NCI-H2171 (cell line): ENCODE measurements at regions not wholly inside any gene's neighbourhood (a gene's known extent, or its start where the extent isn't known, plus 50 kb on each side); places are given as distances from the start of the nearest gene placed in this dataset.
"Not testable (repeated sequence)": the region's sequence is repeated elsewhere in the genome, so short reads cannot be mapped to it uniquely, and the experiment has no call there.

ENCODE experiments used
- DNase-seq: peaks from one replicate; lab custom pipeline; 2025; lab: John Stamatoyannopoulos, UW

DNA sequence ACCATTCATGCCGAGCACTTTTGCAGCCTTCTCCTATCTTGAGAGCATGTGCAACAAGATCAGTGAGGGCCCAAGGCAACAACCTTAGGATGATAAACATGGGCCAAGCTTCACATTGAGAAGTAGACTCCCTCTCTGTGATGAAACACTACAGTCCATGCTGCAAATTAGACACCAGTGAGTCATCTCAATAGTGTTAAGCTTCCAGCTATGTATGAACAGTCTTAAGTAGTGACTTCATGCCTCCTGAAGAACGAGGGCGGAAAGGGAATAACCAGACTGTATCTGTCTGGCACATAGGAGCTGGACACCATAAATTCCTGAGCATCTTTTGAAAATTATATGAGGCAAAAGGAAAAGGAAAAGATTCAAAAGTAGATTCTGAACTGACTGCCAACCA, 309.9 kb upstream of the SLITRK1 start:
- DNase-seq, result no peak

GRCh38 chr13:84191139-84191538, 308.9 kb upstream of the SLITRK1 start:
- DNase-seq, result no peak

DNA sequence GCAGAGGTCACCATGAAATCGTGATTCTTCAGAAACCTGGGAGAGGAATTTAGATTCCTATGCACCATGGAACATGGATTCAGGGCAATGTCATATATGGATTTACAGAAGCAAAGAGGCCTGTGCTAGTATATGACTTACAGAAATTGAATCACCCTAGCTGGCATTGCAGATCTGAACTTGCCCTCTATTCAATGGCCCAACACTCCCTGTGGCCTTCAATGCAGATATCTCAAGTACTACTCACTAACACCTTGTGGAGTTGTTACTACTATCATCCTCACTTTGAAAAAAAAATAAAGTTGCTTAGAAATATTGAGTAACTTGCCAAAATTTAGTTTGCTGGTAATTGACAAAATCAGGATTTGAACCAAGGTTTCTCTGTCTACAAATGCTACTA, 305.4 kb upstream of the SLITRK1 start:
- no peak for DNase-seq

DNA sequence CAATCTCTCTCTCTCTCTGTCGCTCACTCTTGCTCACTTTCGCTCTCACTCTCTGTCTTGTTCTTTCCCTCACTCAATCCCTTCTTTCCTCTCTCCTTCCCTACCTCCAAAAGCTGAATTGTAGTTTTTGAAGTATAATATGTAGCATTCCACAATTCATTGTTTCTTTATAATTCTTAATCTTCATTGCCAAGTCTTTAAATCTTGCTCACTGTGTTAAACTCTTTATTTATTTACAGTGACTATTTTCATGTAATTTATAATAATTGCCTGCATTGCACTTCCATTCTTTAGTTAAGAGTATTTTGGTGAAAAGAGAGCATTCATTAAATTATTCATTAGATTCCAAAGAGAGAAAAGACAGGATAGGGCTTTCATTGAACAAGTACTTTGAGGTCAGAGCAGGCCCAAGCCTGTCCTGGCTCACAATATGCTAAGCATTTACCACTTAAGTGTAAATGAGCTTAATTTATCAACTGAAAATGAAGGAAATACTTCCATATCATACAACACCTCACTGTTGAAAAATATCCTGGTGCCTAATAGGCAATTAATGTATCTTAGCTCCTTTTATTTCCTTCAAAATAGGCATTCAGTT, 257.4 kb upstream of the SLITRK1 start:
- DNase-seq, result no peak

DNA sequence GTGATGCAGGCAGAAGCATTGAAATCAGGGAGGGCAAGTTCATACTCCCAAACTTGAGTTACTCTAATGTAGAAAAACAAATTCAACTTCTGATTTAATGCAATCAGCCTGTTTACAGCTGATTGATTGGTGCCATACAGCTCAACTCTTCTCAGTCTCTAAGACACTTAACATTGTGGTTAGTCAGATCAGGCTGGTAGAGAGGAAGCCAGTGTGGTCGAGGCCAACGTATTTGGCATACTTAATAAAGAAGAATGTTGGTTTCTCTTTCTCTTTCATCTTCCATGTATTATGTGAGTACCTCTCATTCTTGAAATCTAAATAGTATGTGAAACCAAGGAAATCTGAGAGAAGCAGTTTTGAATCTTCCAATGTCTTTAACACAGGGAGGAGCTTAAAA, 255.0 kb upstream of the SLITRK1 start:
- no peak for DNase-seq

- no peak for DNase-seq
Measured at GRCh38 chr13:84136582-84136981, 254.3 kb upstream of the SLITRK1 start.

- no peak for DNase-seq
Measured at GRCh38 chr13:84132491-84132890, 250.2 kb upstream of the SLITRK1 start.

DNA sequence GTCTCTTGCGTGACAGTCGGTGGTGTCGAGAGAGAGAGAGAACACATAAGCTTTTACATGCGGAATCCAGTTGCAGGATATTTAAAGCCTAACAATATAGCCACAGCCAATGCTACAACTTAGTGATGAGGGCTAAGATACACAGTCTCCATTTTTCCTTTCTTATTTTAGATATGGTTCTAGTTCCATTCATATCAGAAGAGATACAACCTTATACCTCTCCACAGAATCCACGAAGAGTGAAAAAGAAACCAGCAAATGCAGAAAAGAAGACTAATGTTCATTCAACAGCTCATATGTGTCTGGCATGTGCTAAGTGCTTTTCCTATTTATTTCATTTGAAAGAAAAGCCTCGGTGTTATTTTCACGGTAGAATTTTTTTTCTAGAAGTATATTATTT, 249.0 kb upstream of the SLITRK1 start:
- no peak for DNase-seq

- DNase-seq, result no peak
Measured at GRCh38 chr13:84130495-84131114, 248.3 kb upstream of the SLITRK1 start.

GRCh38 chr13:84129966-84130365, 247.7 kb upstream of the SLITRK1 start:
- DNase-seq, result peak; percentile 36

DNA sequence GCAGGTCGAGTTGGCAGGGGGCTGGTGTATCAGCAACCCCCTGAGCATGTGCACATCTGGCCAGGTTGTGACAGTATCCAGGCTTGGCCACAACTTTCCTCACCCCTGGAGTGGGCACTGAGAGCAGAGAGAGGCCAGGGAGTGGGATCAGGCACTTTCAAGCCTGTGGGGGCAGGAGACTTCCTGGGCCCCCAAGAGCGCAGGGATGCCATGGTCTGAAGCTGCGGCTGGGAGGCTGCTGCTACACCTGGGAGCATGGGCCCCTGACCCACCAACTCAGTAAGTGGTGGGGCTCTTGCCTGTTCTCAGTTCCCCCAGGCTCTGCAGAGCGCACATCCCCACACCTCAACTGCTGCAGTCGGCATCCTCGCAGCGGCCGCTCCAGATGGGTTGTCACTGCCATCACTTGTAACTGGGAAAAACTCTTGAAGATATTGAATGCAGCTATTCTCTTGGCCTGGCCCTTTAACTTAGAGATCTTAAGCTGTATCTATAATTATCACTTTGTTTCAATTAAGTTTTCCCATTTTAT, 245.4 kb upstream of the SLITRK1 start:
- DNase-seq, result no peak

- peak; percentile 53 for DNase-seq
Measured at GRCh38 chr13:84126671-84127171, 244.4 kb upstream of the SLITRK1 start.

DNA sequence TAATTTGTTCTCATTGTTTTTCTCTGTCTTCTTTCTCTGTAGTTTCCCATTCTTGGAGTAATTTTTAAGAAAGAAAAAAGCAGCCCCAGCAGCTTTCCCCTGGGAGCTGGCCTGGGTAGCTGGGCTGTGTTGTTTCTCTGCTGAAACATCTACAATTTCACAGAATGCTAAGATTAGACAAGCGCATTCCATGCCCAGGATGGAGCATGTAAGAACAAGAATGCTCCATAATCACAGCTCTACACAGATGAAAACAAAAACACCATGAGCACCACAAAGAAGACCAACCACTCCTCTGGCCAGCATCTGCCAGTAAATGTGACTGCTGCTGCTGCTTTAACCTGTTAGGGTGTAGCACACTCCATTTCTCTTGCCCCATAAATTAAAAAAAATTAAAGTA, 239.2 kb upstream of the SLITRK1 start:
- DNase-seq, result no peak

DNA sequence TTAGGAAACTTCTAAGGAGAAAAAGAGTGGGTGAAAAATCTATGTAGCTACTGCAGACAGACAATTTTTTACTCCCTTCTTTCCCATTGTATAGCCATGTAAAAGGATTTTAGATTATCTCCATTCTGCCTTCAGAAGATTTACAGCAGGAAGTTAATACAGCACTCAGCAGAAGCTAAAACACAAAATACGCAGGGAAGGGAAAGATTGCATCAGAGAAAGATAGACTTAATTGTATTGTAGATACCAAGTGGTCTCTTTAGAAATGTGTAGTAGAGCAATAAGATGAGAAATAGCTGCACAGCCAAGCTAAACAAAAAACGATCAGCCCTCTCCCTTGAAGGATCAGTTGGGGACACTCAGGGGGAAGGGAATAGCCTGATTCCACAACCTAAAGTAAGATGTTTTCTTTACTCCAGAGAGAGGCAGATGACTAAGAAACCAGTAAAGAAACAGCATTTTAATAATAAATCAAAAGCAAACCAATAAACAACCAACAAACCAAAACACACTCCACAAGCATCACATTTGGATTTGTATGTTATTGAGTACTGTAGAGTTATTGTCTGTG, 236.7 kb upstream of the SLITRK1 start:
- DNase-seq, result no peak

DNA sequence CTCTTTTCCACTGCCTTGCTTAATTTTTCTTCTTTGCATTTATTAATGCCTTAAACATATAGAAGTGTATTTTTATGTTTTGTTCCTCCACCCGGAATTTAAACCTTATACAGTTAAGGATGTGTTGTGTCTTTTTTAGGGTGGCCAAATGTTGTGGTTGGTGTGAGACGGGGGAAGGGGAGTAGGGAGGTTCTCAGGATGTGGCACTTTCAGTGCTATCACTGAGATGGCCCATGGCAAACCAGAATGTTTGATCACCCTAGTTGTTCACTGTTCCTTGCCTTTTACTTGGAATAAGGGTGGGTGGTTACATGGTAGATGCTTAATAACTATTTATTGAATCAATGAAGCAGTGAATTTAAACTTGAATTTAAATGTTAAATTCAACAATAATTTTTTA, 216.0 kb upstream of the SLITRK1 start:
- DNase-seq, result no peak

DNA sequence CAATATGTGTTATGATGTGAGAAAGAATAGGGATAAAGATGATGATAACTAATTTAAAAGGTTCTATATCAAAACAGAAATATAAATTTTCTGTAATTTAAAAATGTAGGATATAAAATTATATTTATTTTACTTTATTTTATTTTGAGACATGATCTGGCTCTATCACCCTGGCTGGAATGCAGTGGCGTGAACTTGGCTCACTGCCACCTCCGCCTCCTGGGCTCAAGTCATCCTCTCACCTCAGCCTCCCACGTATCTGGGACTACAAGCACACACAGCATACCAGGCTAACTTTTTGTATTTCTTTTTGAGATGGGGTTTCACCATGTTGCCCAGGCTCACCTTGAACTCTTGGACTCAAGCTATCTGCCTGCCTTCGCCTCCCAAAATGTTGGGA, 214.9 kb upstream of the SLITRK1 start:
- no peak for DNase-seq

DNA sequence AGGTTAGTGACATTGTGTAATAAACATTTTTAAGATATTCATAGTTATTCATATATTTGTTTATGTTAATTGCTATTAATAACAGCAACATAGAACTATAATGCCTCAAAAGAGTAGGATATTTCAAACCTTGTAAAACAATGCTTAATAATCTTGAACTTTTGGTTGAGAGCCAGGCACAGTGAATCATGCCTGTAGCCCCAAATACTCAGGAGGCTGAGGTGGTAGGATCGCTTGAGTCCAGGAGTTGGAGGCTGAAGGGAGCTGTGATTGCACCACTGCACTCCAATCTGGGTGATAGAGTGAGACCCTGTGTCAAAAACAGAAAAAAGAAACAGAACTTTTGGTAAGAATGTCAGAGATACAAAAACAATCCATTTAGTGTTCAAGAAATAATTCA, 213.9 kb upstream of the SLITRK1 start:
- DNase-seq, result no peak

DNA sequence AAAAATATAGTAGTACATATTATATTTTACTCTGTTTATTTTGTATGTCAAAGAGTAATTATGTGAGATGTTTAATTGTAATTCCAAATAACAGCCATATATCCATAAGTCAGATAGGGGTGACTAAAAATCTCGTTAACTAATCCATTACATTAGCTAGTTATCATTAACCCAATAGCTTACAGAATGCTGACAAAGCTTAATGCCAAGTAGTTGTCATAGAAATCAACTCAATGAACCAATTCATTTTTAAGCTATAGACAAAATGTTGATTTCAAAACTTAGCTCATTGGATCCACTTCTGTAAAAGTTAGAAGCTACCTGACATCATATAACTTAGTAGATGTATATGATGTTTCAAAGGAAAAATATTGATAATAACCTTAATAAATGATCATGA, 206.7 kb upstream of the SLITRK1 start:
- no peak for DNase-seq

DNA sequence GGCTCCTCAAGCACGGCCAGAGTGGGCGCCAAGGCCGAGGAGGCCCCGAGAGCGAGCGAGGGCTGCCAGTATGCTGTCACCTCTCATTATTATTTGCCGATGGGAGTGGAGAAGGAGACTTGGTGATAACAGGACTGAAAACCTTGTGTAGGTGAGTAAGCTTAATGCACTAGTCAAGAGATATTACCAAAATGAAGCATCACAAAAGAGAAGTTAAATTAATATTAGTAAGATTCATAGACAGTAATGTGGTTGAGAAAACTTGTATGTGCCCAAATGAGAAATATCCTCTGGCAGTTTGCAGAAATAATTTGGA, 204.5 kb upstream of the SLITRK1 start:
- DNase-seq, result no peak

GRCh38 chr13:84086098-84086846, 204.0 kb upstream of the SLITRK1 start:
- DNase-seq, result not testable (repeated sequence)

GRCh38 chr13:84082462-84082861, 200.2 kb upstream of the SLITRK1 start:
- no peak for DNase-seq

DNA sequence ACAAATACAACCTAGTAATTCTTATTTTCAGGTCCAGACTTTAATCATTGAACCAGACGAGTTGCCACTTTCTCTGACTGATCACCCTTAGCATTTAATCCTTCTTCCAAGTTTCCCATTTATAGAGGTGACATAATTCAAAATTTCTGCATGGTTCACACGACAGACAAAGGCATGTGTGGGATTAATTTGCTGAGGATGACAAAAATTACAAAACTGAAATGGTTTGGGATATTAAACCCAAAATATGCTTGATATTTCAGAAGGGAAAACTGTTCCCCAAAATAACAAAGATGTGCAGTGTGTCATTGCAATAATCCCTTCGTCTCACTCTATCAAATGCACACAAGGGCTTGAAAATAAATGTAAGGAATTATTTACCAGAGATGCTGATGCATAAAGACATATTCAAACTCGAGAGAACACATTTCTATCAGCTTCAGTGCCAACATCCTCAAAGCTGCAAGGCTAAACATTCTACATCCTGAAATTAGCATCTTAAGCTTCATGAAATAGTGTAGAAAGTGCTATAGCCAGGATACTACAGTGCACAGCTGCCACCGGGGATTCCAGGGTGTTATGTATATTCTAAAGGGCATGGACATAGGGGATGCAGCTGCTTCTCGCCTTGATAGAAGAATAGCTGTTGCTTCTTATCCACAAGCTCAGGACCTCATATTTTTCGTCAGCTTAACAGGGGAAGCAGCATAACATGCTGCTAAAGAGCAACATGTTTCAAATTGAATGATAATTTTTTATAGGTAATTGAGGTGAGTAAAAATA, 198.7 kb upstream of the SLITRK1 start:
- no peak for DNase-seq
